Activated CD8-positive, alpha-beta T cell treated with anti-CD3 and anti-CD28 coated beads, Interleukin-2, amount 10 ng/mL, durations not matched to agents 7 days and 5 days (primary cell): ENCODE measurements at regions not wholly inside any gene's neighbourhood (a gene's known extent, or its start where the extent isn't known, plus 50 kb on each side); places are given as distances from the start of the nearest gene placed in this dataset.
"Not testable (repeated sequence)": the region's sequence is repeated elsewhere in the genome, so short reads cannot be mapped to it uniquely, and the experiment has no call there.

Experiments
- ATAC-seq: fragments of 150-1000 bp; cut with Tn5 transposase; one replicate; pipeline ENCODE4 v1.10.0; 2021; ENCODE audit warnings: moderate library complexity
- CTCF ChIA-PET: fragments of 350-600 bp; sonication (Branson Sonifier 250); formaldehyde crosslinking; loops from one replicate; lab custom pipeline; 2021; ENCODE audit warnings: antibody characterized with exemption; lab: Charles Lee
- POLR2A ChIA-PET: fragments of 350-600 bp; sonication (Branson Sonifier 250); formaldehyde crosslinking; loops from one replicate; lab custom pipeline; 2021; ENCODE audit warnings: antibody characterized with exemption; lab: Charles Lee
- DNase-seq: peaks from one replicate; pipeline ENCODE4 v3.0.0-alpha.2; 2020
- H3K27ac Mint-ChIP-seq: one replicate; pipeline ENCODE4 v1.8.0; 2021; ENCODE audit warnings: mild to moderate bottlenecking, mixed read lengths
- H3K27me3 Mint-ChIP-seq: one replicate; pipeline ENCODE4 v1.8.0; 2021; ENCODE audit warnings: low read depth, mixed read lengths
- H3K36me3 Mint-ChIP-seq: one replicate; pipeline ENCODE4 v1.8.0; 2021; ENCODE audit warnings: low read depth, mixed read lengths
- H3K4me1 Mint-ChIP-seq: one replicate; pipeline ENCODE4 v1.8.0; 2021; ENCODE audit warnings: low read depth, mixed read lengths
- H3K4me3 Mint-ChIP-seq: one replicate; pipeline ENCODE4 v1.8.0; 2021; ENCODE audit warnings: mild to moderate bottlenecking, mixed read lengths
- H3K9me3 Mint-ChIP-seq: one replicate; pipeline ENCODE4 v1.8.0; 2022; ENCODE audit warnings: mixed read lengths; ENCODE audit not compliant: insufficient read depth

DNA sequence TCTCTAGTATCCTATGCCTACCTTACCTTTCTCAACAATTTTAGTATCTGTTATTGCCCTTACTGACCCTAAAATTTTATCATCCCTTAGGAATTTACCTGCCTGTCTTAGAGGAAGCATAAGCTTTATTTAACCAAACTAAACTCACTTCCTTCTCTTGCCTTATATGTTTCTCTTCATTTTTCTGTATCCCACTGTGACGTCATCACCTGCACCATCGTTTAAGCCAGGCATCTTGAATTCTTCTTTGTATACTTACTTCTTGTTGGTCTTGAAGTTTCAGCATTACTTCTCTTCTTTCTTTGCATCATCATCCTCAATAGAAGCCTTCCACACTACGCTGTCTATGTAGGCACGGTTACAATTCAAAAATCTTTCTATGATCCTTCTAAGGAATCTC lies 231.0 kb upstream of the SMIM30 start:
- Mint-ChIP-seq H3K36me3 (no peaks in the 10 kb centered on the region), H3K9me3 (no peaks in the 10 kb centered on the region), H3K4me1 (no peaks in the 10 kb centered on the region), H3K27me3 (no peaks in the 10 kb centered on the region), H3K27ac (no peak overlapping the region), H3K4me3 (no peak overlapping the region)
- ChIA-PET POLR2A (no interaction called here), CTCF (no interaction called here)
- ATAC-seq (no peak), DNase-seq (no peak)

DNA sequence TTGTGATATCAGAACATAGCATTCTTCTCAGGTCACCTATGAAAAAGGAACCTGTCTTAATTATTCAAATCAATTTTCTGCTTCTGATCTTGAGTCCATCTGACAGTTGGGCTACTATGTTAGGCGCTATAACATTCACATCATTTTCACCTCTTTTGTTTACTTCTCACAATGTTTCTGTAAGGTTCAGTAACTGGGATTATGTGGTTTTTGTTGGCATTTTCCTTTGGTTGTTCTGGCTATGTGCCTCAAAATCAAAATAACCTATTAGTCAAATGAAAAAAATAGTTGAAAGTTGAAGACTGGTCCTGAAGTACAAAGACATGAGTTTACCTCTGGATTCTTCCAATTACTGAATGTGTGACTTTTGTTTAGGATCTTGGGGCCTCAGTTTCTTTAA lies 221.3 kb upstream of the SMIM30 start:
- H3K27ac Mint-ChIP-seq, result no peak overlapping the region
- no peaks in the 10 kb centered on the region for H3K27me3 Mint-ChIP-seq
- H3K36me3 Mint-ChIP-seq, result no peaks in the 10 kb centered on the region
- no peak for DNase-seq
- POLR2A ChIA-PET, result no interaction called here
- CTCF ChIA-PET, result no interaction called here
- H3K4me3 Mint-ChIP-seq, result no peak overlapping the region
- no peak for ATAC-seq
- no peaks in the 10 kb centered on the region for H3K9me3 Mint-ChIP-seq
- H3K4me1 Mint-ChIP-seq, result no peaks in the 10 kb centered on the region

DNA sequence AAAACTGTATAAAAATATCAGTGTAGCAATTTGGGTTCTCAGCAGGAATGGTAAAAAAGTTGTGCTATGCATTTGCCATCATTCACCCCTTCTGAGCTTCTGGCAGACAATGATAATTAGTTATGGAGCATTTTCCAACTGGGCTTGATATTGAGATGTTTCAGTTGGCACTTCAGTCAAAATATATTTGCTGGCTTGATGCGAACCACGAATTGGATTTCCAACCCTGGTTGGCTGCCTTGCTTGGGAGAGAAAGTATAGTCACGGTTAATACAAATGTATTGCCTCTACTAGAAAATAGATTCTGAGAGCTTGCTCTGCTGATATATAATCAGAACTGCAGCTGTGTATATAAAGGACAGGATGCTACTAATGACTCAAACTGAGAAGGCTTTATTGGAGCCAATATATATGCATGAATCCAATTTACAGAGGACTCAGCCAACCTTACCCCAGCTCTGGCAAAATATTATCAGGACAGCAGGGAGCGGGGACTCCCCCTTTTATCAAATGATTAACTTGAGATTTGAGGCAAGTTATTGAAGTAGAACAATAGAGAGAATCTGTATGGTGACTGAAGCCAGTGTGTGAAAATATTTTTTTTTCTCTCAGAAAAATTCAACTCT lies 219.8 kb upstream of the SMIM30 start:
- no peaks in the 10 kb centered on the region for H3K9me3 Mint-ChIP-seq
- DNase-seq (no peak), ATAC-seq (no peak)
- CTCF ChIA-PET, result no interaction called here
- H3K4me1 Mint-ChIP-seq, result no peaks in the 10 kb centered on the region
- H3K27ac Mint-ChIP-seq, result no peak overlapping the region
- POLR2A ChIA-PET, result no interaction called here
- H3K27me3 Mint-ChIP-seq, result no peaks in the 10 kb centered on the region
- no peaks in the 10 kb centered on the region for H3K36me3 Mint-ChIP-seq
- no peak overlapping the region for H3K4me3 Mint-ChIP-seq

DNA sequence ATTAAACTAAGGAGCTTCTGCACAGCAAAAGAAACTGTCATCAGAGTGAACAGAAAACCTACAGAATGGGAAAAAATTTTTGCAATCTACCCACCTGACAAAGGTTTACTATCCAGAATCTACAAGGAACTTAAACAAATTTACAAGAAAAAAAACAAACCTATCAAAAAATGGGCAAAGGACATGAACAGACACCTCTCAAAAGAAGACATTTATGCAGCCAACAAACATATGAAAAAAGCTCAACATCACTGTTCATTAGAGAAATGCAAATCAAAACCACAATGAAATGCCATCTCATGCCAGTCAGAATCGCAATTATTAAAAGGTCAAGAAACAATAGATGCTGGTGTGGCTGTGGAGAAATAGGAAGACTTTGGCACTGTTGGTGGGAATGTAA lies 218.5 kb upstream of the SMIM30 start:
- H3K4me3 Mint-ChIP-seq, POLR2A ChIA-PET, H3K9me3 Mint-ChIP-seq, H3K27me3 Mint-ChIP-seq, CTCF ChIA-PET, H3K27ac Mint-ChIP-seq, H3K36me3 Mint-ChIP-seq, ATAC-seq, DNase-seq, H3K4me1 Mint-ChIP-seq: not testable (repeated sequence)

DNA sequence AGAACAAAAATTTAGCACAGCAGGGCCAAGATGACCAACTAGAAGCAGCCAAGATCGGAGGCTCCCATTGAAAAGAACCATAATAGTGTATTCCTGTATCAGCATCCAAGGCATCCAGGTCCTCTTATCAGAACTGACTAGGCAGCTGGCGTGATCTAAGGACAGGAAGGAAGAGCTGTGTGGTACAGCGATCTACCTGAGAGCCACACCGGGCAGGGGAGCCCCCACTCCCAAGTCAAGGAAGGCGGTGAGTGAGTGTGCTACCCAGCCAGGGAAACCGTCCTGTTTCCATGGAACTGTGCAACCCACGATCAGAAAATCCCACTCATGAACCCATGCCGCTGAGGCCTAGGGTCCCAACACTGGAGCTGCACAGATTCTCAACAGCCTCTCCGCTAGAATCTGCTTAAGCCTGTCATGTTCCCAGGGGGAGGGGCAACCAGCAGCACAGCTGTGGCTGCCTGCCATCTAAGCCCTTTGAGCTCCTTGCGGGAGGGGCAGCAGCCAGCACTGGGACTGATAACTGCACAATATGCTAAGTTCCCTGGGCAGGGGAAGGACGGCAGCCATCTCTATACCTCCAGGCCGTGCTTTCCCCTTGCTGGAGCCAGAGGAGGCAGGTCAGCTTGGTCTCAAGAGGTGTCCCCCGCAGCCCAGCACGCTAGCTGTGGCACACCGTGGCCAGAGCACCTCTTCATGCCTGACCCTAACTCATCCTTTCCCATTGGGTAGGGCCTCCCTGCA lies 213.0 kb upstream of the SMIM30 start:
- Mint-ChIP-seq H3K27ac (no peak overlapping the region), H3K27me3 (no peaks in the 10 kb centered on the region)
- POLR2A ChIA-PET, result no interaction called here

DNA sequence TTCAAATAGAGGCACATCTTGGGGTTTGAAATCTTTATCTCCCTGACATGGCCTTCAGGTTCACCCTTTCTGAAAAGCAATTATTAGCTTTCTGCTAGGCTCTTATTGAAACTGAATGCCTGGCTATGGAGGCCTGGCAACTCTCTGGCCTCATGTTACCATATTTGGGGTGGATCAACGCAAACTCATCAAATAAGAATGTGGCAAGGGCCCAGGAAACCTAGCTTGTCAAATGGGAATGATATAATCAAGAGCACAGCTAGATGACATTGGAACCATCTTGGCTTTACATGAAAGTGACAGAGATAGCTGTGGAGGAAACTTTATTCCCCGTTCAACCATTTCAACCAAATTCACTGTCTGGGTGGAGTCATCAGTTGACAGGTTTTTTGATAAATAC lies 202.8 kb upstream of the SMIM30 start:
- Mint-ChIP-seq H3K4me1 (no peaks in the 10 kb centered on the region), H3K27ac (no peak overlapping the region), H3K4me3 (no peak overlapping the region), H3K9me3 (no peaks in the 10 kb centered on the region), H3K27me3 (no peaks in the 10 kb centered on the region), H3K36me3 (no peaks in the 10 kb centered on the region)
- DNase-seq (no peak), ATAC-seq (no peak)
- POLR2A ChIA-PET, result no interaction called here
- CTCF ChIA-PET, result no interaction called here

More for the DNA sequence above, 213.0 kb upstream of the SMIM30 start:
- H3K9me3 Mint-ChIP-seq, result no peaks in the 10 kb centered on the region
- no peak overlapping the region for H3K4me3 Mint-ChIP-seq
- ATAC-seq, result no peak
- H3K4me1 Mint-ChIP-seq, result no peaks in the 10 kb centered on the region
- DNase-seq, result no peak
- H3K36me3 Mint-ChIP-seq, result no peaks in the 10 kb centered on the region
- CTCF ChIA-PET, result no interaction called here

DNA sequence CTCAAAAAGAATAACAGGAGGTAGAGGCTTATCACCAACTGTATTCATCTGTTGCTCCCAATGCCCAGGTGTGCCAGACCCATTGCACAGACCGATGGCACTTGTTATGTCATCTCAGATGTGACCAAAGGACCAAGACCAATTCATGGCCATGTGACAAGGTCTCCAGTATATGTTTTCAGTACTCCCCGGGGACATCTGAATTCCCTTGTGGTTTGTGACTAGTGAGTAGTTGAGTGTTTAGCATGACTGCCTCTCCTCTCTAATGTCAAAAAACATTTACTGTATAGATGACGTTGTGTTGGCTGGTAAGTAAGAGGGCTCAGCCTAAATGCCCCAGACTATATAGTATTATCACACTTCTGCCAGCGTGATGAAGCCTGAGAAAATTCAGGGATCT lies 202.1 kb upstream of the SMIM30 start:
- ATAC-seq (no peak), DNase-seq (no peak)
- CTCF ChIA-PET, result no interaction called here
- H3K27me3 Mint-ChIP-seq, result no peaks in the 10 kb centered on the region
- POLR2A ChIA-PET, result no interaction called here
- H3K9me3 Mint-ChIP-seq, result no peaks in the 10 kb centered on the region
- no peaks in the 10 kb centered on the region for H3K36me3 Mint-ChIP-seq
- H3K27ac Mint-ChIP-seq, result no peak overlapping the region
- H3K4me3 Mint-ChIP-seq, result no peak overlapping the region
- no peaks in the 10 kb centered on the region for H3K4me1 Mint-ChIP-seq

DNA sequence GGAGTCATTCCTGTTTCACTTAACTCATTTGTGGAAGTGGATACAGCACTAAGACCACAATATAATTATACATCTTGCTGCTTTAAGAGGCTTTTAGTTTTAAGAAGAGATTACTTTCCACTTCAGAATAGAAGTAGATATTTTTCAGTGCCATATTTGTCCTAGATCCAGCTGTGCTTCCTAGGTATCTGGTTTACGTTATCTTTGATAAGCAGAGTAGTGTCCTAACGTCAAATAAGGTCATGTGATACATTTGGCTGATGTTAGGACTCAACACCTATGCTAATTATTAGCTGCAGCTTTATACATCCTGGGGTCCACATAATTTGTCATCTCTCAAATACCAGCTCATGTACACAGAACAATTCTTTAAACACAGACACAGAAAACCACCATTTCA lies 196.2 kb upstream of the SMIM30 start:
- Mint-ChIP-seq H3K4me3 (no peak overlapping the region), H3K27ac (no peak overlapping the region), H3K4me1 (no peaks in the 10 kb centered on the region), H3K27me3 (no peaks in the 10 kb centered on the region), H3K36me3 (no peaks in the 10 kb centered on the region), H3K9me3 (no peaks in the 10 kb centered on the region)
- DNase-seq (no peak), ATAC-seq (no peak)
- CTCF ChIA-PET, result no interaction called here
- POLR2A ChIA-PET, result no interaction called here

DNA sequence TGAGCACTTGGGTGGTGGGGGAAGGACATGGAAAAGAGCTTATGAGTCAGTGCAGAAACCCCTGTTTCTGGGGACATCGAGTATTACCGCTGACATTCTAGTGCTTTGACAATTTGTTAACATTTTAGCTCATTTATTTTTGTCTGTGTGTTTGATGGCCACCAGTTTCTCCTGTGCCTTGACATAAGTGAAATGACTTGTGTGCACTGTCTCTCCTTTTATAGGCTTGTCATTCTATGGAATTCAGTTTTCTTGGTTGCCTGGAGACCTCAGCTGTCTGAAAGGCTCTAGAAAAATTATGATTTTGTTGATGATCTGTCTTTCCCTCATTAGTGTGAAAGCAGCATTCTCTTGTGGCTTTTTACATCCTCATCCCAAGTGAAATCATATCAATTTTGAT lies 190.0 kb upstream of the SMIM30 start:
- ChIA-PET POLR2A (no interaction called here), CTCF (no interaction called here)
- DNase-seq, result no peak

DNA sequence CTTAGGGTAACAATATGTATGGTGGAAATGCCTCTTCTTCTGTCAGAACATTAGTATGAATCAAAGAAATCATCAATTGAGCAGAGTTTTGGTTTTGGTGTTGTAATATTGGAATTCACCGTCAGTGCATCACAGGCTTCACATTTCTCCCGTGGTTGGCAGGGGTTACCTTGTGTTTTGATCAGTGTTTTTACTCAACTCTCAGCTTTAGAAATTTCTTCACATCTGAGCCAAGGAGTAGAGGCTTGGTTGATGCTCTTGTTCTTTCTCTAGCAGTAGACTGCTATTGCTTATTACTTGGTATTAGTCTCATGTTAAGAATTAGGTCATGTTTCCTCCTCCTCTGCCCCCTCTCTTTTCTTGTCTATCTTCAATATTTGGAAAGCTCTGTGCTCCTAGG lies 188.8 kb upstream of the SMIM30 start:
- CTCF ChIA-PET, result no interaction called here

More for the DNA sequence above, 190.0 kb upstream of the SMIM30 start:
- Mint-ChIP-seq H3K27me3 (no peaks in the 10 kb centered on the region), H3K36me3 (no peaks in the 10 kb centered on the region), H3K4me3 (no peak overlapping the region), H3K27ac (no peak overlapping the region), H3K9me3 (no peaks in the 10 kb centered on the region), H3K4me1 (no peaks in the 10 kb centered on the region)
- no peak for ATAC-seq

DNA sequence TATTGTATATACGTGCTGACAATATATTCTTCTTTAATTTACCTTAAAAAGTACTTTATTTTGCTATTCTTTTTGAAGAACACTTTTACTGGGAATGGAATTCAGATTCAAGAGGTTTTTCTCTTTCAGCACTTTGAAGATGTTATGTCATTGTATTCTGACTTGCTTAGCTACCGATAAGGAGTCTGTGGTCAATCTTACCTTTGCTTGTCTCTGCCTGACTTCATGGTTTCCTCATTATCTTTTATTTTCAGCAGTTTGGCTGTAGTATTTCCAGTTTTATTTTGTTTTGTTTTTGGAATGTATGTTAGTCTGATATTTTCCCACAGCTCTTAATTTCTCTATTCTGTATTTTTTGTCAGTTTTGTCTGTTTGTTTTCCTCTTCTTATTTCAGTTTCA lies 187.9 kb upstream of the SMIM30 start:
- Mint-ChIP-seq H3K9me3 (no peaks in the 10 kb centered on the region), H3K4me3 (no peak overlapping the region), H3K36me3 (no peaks in the 10 kb centered on the region), H3K27ac (no peak overlapping the region), H3K27me3 (no peaks in the 10 kb centered on the region), H3K4me1 (no peaks in the 10 kb centered on the region)
- ChIA-PET POLR2A (no interaction called here), CTCF (no interaction called here)
- DNase-seq, result no peak
- ATAC-seq, result no peak

More for the DNA sequence above, 188.8 kb upstream of the SMIM30 start:
- Mint-ChIP-seq H3K4me1 (no peaks in the 10 kb centered on the region), H3K27me3 (no peaks in the 10 kb centered on the region), H3K27ac (no peak overlapping the region), H3K9me3 (no peaks in the 10 kb centered on the region), H3K4me3 (no peak overlapping the region), H3K36me3 (no peaks in the 10 kb centered on the region)
- no peak for ATAC-seq
- POLR2A ChIA-PET, result no interaction called here
- no peak for DNase-seq

DNA sequence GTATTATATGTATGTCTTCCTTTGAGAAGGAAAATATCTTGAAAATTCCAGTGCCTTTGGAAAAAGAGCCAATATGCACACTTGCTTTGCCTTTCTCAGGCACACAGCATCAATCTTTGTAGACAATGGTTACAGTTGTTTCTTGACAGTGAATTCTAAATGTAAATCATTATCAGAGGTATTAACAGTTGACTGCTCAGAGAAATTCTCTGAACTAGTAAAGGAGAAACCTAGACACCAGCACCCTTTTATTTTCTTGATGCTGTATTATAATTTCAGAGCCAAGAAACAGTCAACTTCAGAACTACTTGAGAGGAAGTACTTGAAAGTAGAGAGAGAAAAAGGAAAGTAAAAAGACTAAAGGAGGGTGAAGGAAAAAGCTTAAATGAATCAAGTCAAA lies 185.8 kb upstream of the SMIM30 start:
- DNase-seq (no peak), ATAC-seq (no peak)
- no peak overlapping the region for H3K27ac Mint-ChIP-seq
- H3K9me3 Mint-ChIP-seq, result no peaks in the 10 kb centered on the region
- ChIA-PET POLR2A (no interaction called here), CTCF (no interaction called here)
- H3K36me3 Mint-ChIP-seq, result no peaks in the 10 kb centered on the region
- no peaks in the 10 kb centered on the region for H3K27me3 Mint-ChIP-seq
- H3K4me1 Mint-ChIP-seq, result no peaks in the 10 kb centered on the region
- H3K4me3 Mint-ChIP-seq, result no peak overlapping the region

DNA sequence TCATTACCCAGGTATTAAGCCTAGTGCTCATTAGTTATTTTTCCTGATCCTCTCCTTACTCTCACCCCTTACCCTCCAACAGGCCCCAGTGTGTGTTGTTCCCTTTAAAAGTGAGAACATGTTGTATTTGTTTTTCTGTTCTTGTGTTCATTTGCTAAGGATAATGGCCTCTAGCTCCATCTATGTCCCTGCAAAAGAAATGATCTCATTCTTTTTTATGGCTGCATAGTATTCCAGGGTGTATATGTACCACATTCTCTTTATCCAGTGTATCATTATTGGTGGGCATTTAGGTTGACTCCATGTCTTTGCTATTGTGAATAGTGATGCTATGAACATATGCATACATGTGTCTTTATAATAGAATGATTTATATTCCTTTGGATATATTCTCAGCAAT lies 185.0 kb upstream of the SMIM30 start:
- H3K4me1 Mint-ChIP-seq, CTCF ChIA-PET, H3K27ac Mint-ChIP-seq, H3K27me3 Mint-ChIP-seq, H3K36me3 Mint-ChIP-seq, DNase-seq, POLR2A ChIA-PET, H3K4me3 Mint-ChIP-seq, ATAC-seq, H3K9me3 Mint-ChIP-seq: not testable (repeated sequence)
